ENCODE measurements at regions not wholly inside any gene's neighbourhood (a gene's known extent, or its start where the extent isn't known, plus 50 kb on each side); places are given as distances from the start of the nearest gene placed in this dataset.

- H3K4me3 ChIP-seq (ENCODE audit: low read depth, low read length), result no peak overlapping the region
- no peak for TF ChIP-seq CTCF (IDR thresholded peaks at IDR 0.05; ENCODE audit: low read depth, low read length)
Measured at GRCh38 chr3:25350725-25351114, 77.3 kb upstream of the RARB start.

GRCh38 chr3:25354071-25354470 lies 74.0 kb upstream of the RARB start:
- no peak for TF ChIP-seq CTCF (IDR thresholded peaks at IDR 0.05; ENCODE audit: low read depth, low read length)
- H3K4me3 ChIP-seq (ENCODE audit: low read depth, low read length), result no peak overlapping the region

GRCh38 chr3:25355034-25355885 lies 72.8 kb upstream of the RARB start:
- no peak overlapping the region for H3K4me3 ChIP-seq (ENCODE audit: low read depth, low read length)
- no peak for TF ChIP-seq CTCF (IDR thresholded peaks at IDR 0.05; ENCODE audit: low read depth, low read length)

GRCh38 chr3:25355998-25356397 lies 72.1 kb upstream of the RARB start:
- H3K4me3 ChIP-seq (ENCODE audit: low read depth, low read length), result no peak overlapping the region
- TF ChIP-seq CTCF (IDR thresholded peaks at IDR 0.05; ENCODE audit: low read depth, low read length), result no peak

GRCh38 chr3:25362118-25362517 lies 65.9 kb upstream of the RARB start:
- no peak for TF ChIP-seq CTCF (IDR thresholded peaks at IDR 0.05; ENCODE audit: low read depth, low read length)
- H3K4me3 ChIP-seq (ENCODE audit: low read depth, low read length), result no peak overlapping the region

GRCh38 chr3:25365636-25366035 lies 62.4 kb upstream of the RARB start:
- no peak for TF ChIP-seq CTCF (IDR thresholded peaks at IDR 0.05; ENCODE audit: low read depth, low read length)
- no peak overlapping the region for H3K4me3 ChIP-seq (ENCODE audit: low read depth, low read length)

GRCh38 chr3:25367025-25367424 lies 61.0 kb upstream of the RARB start:
- H3K4me3 ChIP-seq (ENCODE audit: low read depth, low read length), result no peak overlapping the region
- TF ChIP-seq CTCF (IDR thresholded peaks at IDR 0.05; ENCODE audit: low read depth, low read length), result no peak

All from WI38 (cell line).